GM23338 (cell line): ENCODE measurements at regions not wholly inside any gene's neighbourhood (a gene's known extent, or its start where the extent isn't known, plus 50 kb on each side); places are given as distances from the start of the nearest gene placed in this dataset.

Source experiments
- EZH2 ChIP-seq: fragments of 200-600 bp; sonication (generic); IDR thresholded peaks from one replicate; pipeline ENCODE4 v1.8.0; 2017; ENCODE audit warnings: antibody characterized with exemption, mild to moderate bottlenecking, low read depth; ENCODE audit not compliant: unreplicated experiment
- EZH2phosphoT487 ChIP-seq: fragments of 200-600 bp; sonication (generic); IDR thresholded peaks from one replicate; pipeline ENCODE4 v1.8.1; 2018; ENCODE audit warnings: antibody characterized with exemption; ENCODE audit not compliant: unreplicated experiment
- JUNB ChIP-seq: IDR thresholded peaks from one replicate; pipeline ENCODE4 v1.6.1; 2016; ENCODE audit warnings: antibody characterized with exemption; ENCODE audit not compliant: unreplicated experiment
- ZNF114 ChIP-seq: fragments of 250-450 bp; sonication (Bioruptor Pico); IDR thresholded peaks from 2 replicates; pipeline ENCODE4 v1.5.0; 2020; ENCODE audit warnings: mild to moderate bottlenecking, moderate library complexity
- TF ChIP-seq, protein P1 (sequence below), 2 experiments: fragments of 200-600 bp in 1 of 2; sonication (generic) in 1 of 2; conservative IDR thresholded peaks; 2 replicates each; pipeline versions ENCODE4 v1.5.1 to v1.6.1; 2016 to 2017; ENCODE audit warnings: antibody characterized with exemption in 2 of 2, low read depth in 2 of 2, mild to moderate bottlenecking in 2 of 2, moderate library complexity in 1 of 2
- TF ChIP-seq, protein P2 (sequence below): IDR thresholded peaks from one replicate; pipeline ENCODE4 v1.6.1; 2018; ENCODE audit warnings: antibody characterized with exemption; ENCODE audit not compliant: unreplicated experiment
- TF ChIP-seq, protein P3 (sequence below): fragments of 250-450 bp; sonication (Bioruptor Pico); IDR thresholded peaks from 2 replicates; pipeline ENCODE4 v1.5.0; 2020; ENCODE audit warnings: mild to moderate bottlenecking, moderate library complexity

- TF ChIP-seq, protein P1, sequence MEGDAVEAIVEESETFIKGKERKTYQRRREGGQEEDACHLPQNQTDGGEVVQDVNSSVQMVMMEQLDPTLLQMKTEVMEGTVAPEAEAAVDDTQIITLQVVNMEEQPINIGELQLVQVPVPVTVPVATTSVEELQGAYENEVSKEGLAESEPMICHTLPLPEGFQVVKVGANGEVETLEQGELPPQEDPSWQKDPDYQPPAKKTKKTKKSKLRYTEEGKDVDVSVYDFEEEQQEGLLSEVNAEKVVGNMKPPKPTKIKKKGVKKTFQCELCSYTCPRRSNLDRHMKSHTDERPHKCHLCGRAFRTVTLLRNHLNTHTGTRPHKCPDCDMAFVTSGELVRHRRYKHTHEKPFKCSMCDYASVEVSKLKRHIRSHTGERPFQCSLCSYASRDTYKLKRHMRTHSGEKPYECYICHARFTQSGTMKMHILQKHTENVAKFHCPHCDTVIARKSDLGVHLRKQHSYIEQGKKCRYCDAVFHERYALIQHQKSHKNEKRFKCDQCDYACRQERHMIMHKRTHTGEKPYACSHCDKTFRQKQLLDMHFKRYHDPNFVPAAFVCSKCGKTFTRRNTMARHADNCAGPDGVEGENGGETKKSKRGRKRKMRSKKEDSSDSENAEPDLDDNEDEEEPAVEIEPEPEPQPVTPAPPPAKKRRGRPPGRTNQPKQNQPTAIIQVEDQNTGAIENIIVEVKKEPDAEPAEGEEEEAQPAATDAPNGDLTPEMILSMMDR (conservative IDR thresholded peaks at IDR 0.05; ENCODE audit: low read depth in 2 of 2) = no peak
- TF ChIP-seq JUNB (no peak), ZNF114 (CRISPR knock-in tag) (no peak), EZH2phosphoT487 (no peak), EZH2 (no peak)
- TF ChIP-seq, protein P2, sequence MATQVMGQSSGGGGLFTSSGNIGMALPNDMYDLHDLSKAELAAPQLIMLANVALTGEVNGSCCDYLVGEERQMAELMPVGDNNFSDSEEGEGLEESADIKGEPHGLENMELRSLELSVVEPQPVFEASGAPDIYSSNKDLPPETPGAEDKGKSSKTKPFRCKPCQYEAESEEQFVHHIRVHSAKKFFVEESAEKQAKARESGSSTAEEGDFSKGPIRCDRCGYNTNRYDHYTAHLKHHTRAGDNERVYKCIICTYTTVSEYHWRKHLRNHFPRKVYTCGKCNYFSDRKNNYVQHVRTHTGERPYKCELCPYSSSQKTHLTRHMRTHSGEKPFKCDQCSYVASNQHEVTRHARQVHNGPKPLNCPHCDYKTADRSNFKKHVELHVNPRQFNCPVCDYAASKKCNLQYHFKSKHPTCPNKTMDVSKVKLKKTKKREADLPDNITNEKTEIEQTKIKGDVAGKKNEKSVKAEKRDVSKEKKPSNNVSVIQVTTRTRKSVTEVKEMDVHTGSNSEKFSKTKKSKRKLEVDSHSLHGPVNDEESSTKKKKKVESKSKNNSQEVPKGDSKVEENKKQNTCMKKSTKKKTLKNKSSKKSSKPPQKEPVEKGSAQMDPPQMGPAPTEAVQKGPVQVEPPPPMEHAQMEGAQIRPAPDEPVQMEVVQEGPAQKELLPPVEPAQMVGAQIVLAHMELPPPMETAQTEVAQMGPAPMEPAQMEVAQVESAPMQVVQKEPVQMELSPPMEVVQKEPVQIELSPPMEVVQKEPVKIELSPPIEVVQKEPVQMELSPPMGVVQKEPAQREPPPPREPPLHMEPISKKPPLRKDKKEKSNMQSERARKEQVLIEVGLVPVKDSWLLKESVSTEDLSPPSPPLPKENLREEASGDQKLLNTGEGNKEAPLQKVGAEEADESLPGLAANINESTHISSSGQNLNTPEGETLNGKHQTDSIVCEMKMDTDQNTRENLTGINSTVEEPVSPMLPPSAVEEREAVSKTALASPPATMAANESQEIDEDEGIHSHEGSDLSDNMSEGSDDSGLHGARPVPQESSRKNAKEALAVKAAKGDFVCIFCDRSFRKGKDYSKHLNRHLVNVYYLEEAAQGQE = no peak
- TF ChIP-seq, protein P3, sequence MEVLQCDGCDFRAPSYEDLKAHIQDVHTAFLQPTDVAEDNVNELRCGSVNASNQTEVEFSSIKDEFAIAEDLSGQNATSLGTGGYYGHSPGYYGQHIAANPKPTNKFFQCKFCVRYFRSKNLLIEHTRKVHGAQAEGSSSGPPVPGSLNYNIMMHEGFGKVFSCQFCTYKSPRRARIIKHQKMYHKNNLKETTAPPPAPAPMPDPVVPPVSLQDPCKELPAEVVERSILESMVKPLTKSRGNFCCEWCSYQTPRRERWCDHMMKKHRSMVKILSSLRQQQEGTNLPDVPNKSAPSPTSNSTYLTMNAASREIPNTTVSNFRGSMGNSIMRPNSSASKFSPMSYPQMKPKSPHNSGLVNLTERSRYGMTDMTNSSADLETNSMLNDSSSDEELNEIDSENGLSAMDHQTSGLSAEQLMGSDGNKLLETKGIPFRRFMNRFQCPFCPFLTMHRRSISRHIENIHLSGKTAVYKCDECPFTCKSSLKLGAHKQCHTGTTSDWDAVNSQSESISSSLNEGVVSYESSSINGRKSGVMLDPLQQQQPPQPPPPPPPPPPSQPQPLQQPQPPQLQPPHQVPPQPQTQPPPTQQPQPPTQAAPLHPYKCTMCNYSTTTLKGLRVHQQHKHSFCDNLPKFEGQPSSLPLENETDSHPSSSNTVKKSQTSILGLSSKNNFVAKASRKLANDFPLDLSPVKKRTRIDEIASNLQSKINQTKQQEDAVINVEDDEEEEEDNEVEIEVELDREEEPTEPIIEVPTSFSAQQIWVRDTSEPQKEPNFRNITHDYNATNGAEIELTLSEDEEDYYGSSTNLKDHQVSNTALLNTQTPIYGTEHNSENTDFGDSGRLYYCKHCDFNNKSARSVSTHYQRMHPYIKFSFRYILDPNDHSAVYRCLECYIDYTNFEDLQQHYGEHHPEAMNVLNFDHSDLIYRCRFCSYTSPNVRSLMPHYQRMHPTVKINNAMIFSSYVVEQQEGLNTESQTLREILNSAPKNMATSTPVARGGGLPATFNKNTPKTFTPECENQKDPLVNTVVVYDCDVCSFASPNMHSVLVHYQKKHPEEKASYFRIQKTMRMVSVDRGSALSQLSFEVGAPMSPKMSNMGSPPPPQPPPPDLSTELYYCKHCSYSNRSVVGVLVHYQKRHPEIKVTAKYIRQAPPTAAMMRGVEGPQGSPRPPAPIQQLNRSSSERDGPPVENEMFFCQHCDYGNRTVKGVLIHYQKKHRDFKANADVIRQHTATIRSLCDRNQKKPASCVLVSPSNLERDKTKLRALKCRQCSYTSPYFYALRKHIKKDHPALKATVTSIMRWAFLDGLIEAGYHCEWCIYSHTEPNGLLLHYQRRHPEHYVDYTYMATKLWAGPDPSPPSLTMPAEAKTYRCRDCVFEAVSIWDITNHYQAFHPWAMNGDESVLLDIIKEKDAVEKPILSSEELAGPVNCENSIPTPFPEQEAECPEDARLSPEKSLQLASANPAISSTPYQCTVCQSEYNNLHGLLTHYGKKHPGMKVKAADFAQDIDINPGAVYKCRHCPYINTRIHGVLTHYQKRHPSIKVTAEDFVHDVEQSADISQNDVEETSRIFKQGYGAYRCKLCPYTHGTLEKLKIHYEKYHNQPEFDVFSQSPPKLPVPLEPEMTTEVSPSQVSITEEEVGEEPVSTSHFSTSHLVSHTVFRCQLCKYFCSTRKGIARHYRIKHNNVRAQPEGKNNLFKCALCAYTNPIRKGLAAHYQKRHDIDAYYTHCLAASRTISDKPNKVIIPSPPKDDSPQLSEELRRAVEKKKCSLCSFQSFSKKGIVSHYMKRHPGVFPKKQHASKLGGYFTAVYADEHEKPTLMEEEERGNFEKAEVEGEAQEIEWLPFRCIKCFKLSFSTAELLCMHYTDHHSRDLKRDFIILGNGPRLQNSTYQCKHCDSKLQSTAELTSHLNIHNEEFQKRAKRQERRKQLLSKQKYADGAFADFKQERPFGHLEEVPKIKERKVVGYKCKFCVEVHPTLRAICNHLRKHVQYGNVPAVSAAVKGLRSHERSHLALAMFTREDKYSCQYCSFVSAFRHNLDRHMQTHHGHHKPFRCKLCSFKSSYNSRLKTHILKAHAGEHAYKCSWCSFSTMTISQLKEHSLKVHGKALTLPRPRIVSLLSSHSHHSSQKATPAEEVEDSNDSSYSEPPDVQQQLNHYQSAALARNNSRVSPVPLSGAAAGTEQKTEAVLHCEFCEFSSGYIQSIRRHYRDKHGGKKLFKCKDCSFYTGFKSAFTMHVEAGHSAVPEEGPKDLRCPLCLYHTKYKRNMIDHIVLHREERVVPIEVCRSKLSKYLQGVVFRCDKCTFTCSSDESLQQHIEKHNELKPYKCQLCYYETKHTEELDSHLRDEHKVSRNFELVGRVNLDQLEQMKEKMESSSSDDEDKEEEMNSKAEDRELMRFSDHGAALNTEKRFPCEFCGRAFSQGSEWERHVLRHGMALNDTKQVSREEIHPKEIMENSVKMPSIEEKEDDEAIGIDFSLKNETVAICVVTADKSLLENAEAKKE = no peak
These were observed 1572.7 kb upstream of the PRR20A start for GRCh38 chr13:55567721-55568625.
